ENCODE measurements at regions not wholly inside any gene's neighbourhood (a gene's known extent, or its start where the extent isn't known, plus 50 kb on each side); places are given as distances from the start of the nearest gene placed in this dataset.
"Not testable (repeated sequence)": the region's sequence is repeated elsewhere in the genome, so short reads cannot be mapped to it uniquely, and the experiment has no call there.

- DNase-seq (ENCODE audit: low read depth in 2 of 2): no peak
Measured at GRCh38 chr5:9859808-9860207, 229.7 kb upstream of the TAS2R1 start.

DNA sequence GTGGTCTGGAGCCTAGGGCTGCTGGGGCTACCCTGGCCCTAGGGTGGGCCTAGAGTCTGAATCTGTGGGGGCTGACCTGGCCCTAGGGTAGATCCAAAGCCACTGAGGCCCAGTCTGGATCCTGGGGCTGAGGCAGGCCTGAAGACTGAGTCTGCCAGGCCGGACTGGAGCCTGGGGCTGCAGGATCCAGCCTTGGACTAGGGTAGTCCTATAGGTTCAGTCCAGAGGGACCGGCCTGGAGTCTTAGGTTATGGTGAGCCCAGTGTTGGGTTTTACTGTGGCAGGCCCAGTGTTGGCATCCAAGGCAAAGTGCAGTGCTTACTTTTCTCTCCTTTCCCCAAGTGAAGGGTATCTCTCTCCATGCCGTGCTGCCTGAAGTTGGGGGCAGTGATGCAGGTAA lies 227.9 kb upstream of the TAS2R1 start:
- no peak for DNase-seq (ENCODE audit: low read depth in 2 of 2)

DNA sequence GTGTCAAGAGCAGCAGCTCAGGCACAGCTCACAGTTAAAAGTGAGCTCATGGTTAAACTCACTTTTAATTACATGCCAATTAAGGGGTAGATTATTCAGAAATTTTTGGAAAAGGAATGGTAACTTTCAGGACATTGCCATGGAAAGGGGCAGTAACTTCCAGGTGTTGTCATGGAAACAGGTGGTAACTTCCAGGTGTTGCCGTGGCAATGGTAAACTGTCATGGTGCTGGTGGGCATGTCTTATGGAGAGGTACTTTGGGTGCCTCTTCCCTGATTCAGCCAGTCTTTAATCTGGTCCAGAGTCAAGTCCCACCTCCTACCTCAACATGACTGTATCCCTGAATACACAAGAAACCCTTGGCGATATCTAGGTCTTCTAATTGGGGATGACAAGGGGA lies 223.2 kb upstream of the TAS2R1 start:
- no peak for DNase-seq (ENCODE audit: low read depth in 2 of 2)

DNA sequence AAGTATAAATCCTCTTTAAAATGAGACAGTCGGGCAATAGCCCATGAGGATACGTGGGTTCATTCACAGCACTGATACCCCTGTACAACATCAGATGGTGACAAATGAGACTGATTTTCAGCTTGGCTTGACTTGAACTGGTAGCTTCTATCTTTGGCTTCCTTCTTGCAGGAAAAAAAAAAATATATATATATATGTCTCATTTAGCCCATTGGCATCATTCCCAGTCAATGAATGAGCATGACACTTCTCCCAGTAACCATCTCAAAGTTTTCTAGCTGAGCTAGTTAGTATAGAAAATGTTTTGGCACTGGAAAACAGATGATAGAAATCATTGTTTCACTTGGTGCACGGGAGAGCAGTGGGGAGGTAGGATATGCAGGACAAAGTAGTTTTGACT lies 222.5 kb upstream of the TAS2R1 start:
- DNase-seq (ENCODE audit: low read depth in 2 of 2): no peak

DNA sequence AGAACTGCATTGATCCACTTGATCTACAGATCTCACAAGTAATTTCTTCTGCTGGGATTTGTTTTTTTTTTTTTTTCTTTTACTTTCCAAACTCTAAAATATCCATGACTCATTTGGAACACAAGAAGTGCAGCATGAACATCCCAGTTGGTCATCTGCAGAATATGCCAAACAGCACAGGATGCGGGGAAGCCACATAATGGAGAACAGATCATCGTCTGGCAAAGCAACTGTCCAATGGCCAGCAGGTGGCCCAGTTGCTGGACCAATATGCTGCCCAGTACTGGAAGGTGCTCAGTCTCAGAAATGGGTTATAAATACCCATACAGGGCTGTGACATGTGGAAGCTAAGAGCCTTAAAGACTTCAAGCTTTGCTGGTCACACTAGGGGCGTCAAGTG lies 221.3 kb upstream of the TAS2R1 start:
- no peak for DNase-seq (ENCODE audit: low read depth in 2 of 2)

DNA sequence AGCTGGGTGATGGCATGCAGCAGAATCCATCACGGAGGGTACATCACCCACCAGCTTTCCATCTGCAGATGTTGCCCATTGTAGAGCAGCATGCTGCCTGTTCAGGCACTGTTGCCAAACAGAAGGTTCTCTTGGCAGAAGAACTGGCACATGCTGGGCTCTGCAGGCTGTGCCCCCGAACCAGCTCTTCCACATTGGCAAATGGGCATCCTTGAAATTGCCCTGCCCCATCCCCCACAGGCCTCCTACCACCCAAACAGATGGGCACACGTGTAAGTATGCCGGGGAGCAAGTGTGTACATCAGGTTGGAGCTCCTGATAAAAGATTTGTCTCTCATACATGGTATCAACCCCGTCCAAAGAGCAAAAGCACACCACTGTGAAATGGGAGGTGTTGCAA lies 220.3 kb upstream of the TAS2R1 start:
- no peak for DNase-seq (ENCODE audit: low read depth in 2 of 2)

DNA sequence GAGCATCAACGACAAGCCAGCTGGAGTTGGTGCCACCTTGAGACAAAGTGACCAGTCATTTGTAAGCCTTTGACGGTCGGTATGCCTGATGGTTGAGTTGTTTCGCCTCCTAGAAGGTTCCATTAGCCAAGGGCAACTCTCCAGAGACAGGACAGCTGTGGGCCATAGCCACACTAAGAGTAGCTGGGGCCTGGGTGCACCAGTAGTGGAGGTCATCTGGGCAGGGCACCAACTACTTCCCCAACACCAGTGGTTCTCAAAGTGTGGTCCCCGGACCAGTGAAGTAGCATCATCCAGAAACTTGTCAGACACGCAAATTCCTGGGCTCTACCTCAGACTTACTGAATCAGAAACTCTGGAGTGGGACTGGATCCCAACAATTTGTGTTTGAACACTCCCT lies 217.5 kb upstream of the TAS2R1 start:
- no peak for DNase-seq (ENCODE audit: low read depth in 2 of 2)

- DNase-seq (ENCODE audit: low read depth in 2 of 2): no peak
Measured at GRCh38 chr5:9845185-9845584, 215.0 kb upstream of the TAS2R1 start.

- no peak for DNase-seq (ENCODE audit: low read depth in 2 of 2)
Measured at GRCh38 chr5:9841516-9842170, 211.5 kb upstream of the TAS2R1 start.

GRCh38 chr5:9838916-9839315 lies 208.8 kb upstream of the TAS2R1 start:
- DNase-seq (ENCODE audit: low read depth in 2 of 2): no peak

DNA sequence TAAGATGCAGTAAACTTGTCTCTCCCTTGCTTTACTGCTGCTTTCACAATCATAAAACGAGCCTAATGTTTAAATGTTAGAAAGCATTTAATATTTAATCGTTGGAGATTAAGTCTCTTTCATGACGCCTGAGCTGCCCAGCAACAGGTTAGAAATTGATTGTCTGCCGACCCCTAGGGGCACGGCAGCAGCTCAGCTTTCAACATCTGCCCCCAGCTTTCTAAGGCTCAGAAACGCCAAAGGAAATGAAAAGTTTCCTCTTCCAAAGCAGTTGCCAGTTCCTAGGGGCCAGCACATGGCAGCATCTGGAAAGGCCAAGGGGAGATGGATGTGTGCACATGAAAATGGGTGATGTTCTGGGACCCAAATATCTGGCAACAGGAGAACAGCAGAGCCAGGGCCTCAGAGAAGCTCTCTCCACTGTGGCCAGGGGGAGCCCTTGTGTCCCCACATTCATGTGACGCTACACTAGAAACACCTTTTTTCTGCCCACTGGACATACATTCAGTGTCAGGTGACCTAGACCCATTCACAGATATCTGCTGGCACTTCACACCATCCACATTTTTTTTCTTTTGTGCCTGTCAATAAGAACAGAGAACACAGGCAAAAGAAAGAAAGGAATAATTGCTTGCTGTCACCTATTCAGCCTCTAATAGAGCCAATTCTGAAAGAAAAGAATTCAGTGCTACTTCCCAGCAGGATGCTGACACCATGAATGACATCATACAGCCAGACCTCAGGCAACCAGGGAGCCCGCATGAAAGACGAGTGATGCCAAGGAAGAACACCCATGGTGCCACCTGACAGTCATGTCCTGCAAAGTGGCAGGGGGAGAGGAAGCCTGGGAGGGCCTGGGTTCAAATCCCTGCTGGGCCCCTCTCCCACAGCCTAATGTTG lies 205.0 kb upstream of the TAS2R1 start:
- DNase-seq (ENCODE audit: low read depth in 2 of 2): no peak

DNA sequence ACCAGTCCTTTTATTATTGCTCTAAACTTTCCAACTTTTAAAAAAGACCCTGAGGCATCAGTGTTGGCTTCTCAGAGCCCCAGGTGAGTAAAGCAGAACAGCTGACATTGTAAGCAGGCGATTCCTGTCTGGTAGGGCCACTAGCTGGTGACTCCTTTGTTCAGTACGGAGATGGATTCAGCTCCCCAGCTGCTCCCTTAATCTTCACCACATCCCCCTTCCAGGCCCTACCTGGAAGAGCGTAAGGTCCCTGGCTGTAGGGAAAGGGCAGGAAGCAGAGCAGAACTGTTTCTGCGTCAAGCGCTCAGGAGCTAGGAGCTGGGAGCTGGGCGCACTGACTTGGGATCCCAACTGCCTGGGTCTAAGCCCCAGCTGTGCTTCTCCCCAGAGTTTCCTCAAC lies 203.7 kb upstream of the TAS2R1 start:
- DNase-seq (ENCODE audit: low read depth in 2 of 2): no peak

GRCh38 chr5:9832921-9833320 lies 202.8 kb upstream of the TAS2R1 start:
- no peak for DNase-seq (ENCODE audit: low read depth in 2 of 2)

- DNase-seq (ENCODE audit: low read depth in 2 of 2): no peak
Measured at GRCh38 chr5:9831823-9832222, 201.7 kb upstream of the TAS2R1 start.

GRCh38 chr5:9830184-9830583 lies 200.0 kb upstream of the TAS2R1 start:
- no peak for DNase-seq (ENCODE audit: low read depth in 2 of 2)

DNA sequence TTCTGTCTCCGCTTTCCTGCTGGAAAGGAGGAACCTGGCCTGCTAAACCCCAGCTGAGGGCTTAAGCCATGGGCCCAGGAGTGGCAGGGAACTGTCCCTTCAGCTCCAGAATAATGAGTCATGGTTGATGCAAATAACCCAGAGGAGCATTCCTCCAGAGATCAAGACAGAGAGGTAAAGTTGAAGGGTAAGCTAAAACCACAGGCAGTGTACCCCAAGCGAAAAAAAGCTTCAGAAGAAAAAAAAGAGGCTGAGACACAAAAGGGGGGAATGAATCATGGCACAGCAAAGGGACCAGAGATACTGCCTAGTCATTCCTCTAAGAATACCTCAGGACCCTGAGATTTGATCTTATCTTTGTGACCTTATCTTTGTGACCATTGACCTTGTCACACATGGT lies 199.5 kb upstream of the TAS2R1 start:
- DNase-seq (ENCODE audit: low read depth in 2 of 2): no peak

DNA sequence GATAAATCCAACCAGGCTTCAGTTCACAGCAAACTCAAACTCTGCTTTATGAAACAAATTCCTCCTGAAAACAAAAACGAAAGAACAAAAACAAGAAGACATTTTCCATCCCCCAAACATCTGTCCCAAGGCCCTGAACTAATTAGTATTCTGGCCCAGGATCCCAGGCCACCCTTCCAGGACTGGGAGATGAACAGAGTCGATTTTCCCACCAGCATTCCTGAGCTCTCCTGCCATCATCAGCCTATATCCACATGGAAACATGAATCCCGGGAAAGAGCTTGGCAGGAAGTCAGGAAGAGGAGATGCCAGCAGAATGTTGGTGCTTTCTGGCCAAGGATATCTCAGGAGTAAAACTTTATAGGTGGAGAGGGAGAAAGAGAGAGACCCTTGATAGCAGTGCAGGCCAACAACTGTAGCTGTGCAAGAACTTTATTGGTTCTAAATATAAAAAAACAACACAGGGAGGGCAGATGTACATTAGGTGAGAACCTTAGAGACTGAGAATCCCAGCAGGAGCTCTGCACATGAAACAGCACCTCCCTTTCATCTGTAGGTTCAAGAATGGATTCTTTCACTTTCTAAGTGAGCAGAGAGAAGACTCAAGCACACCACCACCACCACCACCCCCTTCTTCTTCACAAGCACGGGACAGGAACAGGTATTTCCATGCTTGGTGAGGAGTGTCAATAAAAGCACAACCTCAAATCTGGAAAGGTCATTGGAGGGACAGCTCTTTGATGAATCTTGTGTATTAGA lies 190.7 kb upstream of the TAS2R1 start:
- no peak for DNase-seq (ENCODE audit: low read depth in 2 of 2)

GRCh38 chr5:9818340-9818845 lies 188.2 kb upstream of the TAS2R1 start:
- DNase-seq (ENCODE audit: low read depth in 2 of 2): no peak

GRCh38 chr5:9817819-9818218 lies 187.7 kb upstream of the TAS2R1 start:
- DNase-seq (ENCODE audit: low read depth in 2 of 2): no peak

DNA sequence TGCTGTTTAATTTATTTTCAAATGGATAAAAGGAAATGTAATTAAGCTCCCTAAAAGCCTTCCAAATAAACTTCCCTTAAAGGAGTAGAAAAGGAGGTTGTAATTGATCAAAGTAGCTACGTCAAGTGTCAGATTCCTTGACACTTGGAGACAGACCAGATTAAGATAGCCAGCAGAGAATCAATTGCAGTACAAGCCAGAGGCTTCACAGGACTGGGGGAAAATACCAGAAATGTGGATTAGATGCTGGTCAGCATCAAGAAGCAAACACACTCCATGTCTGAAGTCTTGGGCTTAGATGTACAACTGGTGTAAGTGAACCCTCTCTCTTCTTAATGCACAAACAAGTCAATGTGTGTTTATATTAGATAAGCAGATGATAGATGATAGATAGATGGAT lies 184.9 kb upstream of the TAS2R1 start:
- DNase-seq (ENCODE audit: low read depth in 2 of 2): no peak

DNA sequence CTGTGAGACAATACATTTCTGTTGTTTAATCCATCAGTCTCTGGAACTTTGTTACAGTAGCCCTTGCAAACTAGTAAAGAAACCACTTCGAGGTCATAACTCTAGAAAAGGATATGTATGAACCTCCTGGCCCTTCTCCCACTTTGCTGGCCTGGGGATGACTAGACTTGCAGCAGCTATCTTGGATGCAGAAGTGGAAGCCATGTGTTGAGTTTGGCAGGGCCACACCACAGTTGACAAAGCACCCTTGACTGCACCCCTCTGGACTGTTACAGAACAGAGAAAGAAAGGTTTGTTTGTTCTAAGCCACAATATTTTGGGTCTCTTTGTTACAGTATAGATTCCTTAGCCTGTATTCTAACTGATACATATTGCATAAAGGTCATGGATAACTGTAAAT lies 183.2 kb upstream of the TAS2R1 start:
- no peak for DNase-seq (ENCODE audit: low read depth in 2 of 2)

DNA sequence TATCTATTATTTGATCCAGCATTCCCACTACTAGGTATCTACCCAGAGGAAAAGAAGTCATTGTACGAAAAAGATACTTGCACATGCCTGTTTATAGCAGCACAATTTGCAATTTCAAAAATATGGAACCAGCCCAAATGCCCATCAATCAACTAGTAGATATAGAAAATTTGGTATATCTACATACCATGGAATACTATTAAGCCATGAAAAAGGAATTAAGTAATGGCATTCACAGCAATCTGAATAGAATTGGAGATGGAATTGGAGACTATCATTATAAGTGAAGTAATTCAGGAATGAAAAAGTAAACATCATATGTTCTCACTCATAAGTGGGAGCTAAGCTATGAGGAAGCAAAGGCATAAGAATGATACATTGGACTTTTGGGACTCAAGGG lies 177.2 kb upstream of the TAS2R1 start:
- DNase-seq (ENCODE audit: low read depth in 2 of 2): not testable (repeated sequence)
